ENCODE measurements at regions not wholly inside any gene's neighbourhood (a gene's known extent, or its start where the extent isn't known, plus 50 kb on each side); places are given as distances from the start of the nearest gene placed in this dataset.

DNA sequence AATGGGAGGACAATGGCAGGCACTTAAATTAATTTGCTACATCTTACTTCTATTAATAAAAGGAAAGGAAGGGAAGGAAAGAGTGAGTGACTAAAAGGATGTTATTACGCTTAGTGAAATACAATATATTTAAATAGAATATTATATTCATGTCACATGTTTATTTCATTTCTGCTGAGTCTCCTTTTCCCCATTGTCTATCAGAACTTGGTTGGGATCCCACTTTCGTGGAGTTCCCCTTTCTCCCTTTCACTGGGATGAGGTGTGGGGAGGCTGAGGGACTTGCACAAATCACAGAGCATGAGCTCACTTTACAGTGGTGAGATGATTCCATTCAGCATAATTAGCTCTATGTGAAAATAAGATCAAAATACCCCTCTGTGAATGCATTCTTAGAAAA, 730.6 kb downstream of the TSN start:
- Mint-ChIP-seq H3K4me3 (no peak overlapping the region), H3K9me3 (peaks cover 0 to 10% (median 5%) of the 10 kb centered on the region in 7 donors), H3K27ac (no peak overlapping the region), H3K27me3 (ENCODE audit: low read depth in 3 of 3) (no peaks in the 10 kb centered on the region), H3K36me3 (no peaks in the 10 kb centered on the region), H3K4me1 (no peaks in the 10 kb centered on the region)
- no peak for DNase-seq
- Histone ChIP-seq H3K27ac (ENCODE audit: low read depth in 1 of 2, low read length in 2 of 2) (no peak overlapping the region), H3K4me3 (replicated peaks in 1 of 3; ENCODE audit: low read depth in 2 of 3, low read length in 3 of 3) (no peak overlapping the region), H3K4me1 (ENCODE audit: control insufficient read depth in 1 of 2, insufficient read depth in 2 of 2, low read length in 2 of 2) (no peaks in the 10 kb centered on the region), H3K9ac (ENCODE audit: insufficient read depth, low read length, poor library complexity, severe bottlenecking) (no peak overlapping the region), H3K9me3 (replicated peaks in 1 of 2; ENCODE audit: control insufficient read depth in 1 of 2, insufficient read depth in 1 of 2, low read length in 2 of 2) (peaks cover 0 to 3% of the 10 kb centered on the region in 2 donors), H4K20me1 (ENCODE audit: insufficient read depth, low read length) (no peaks in the 10 kb centered on the region), H3K4me2 (replicated peaks; ENCODE audit: extremely low read depth, low read length, poor library complexity, severe bottlenecking) (no peak overlapping the region), H3K79me2 (ENCODE audit: insufficient read depth, low read length) (no peaks in the 10 kb centered on the region), H2AFZ (ENCODE audit: insufficient read depth, low read depth, low read length, poor library complexity, severe bottlenecking) (no peak overlapping the region), H3K27me3 (ENCODE audit: control insufficient read depth in 2 of 2, insufficient read depth in 2 of 2, low read length in 2 of 2) (no peaks in the 10 kb centered on the region), H3K36me3 (replicated peaks in 1 of 2; ENCODE audit: control insufficient read depth in 1 of 2, insufficient read depth in 2 of 2, low read length in 2 of 2) (no peaks in the 10 kb centered on the region)
- no CpG with 5 or more reads among the region's 2 CpGs for WGBS (ENCODE audit: insufficient coverage)
- intact Hi-C loops (cut with micrococcal nuclease), result no loop called here
- TF ChIP-seq CTCF (IDR thresholded peaks at IDR 0.05), result no peak

DNA sequence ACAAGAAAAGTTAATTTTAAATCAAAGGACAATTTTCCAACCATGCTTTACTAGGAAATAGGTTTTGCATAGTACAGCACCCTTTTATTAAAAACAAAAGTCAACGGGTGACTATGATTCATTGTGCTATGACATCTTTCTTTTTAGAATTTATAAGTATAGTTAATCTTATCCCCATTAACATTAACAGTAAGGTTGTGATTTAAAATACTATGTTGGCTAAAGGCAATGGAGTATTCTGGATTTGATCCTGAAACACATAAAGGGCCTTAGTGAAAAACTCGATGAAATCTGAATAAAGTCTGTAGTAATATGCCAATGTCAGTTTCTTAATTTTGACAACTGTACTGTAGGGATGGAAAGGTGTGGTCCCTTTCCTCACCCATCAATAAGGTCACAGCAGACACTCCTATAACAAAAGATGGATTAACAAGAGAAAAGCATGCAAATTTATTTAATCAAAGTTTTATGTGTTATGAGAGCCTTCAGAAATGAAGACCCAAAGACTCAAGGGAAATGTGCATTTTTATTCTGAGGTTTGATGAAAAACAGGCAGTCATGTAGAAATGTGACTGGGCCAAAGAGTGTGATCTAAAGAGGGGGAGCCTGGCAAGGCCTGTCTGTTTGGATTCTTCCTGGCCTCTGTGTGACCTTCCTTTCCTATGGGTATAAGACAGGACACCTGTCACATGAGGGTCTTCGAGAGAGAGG, 731.4 kb downstream of the TSN start:
- Mint-ChIP-seq H3K27ac (no peak overlapping the region), H3K4me3 (no peak overlapping the region), H3K36me3 (no peaks in the 10 kb centered on the region), H3K9me3 (peaks cover 0 to 10% (median 5%) of the 10 kb centered on the region in 7 donors), H3K4me1 (no peaks in the 10 kb centered on the region), H3K27me3 (ENCODE audit: low read depth in 3 of 3) (no peaks in the 10 kb centered on the region)
- intact Hi-C loops (cut with micrococcal nuclease), result no loop called here
- no peak for DNase-seq
- no peaks in the 10 kb centered on the region for H3K79me2 ChIP-seq (ENCODE audit: insufficient read depth, low read length)
- H3K9me3 ChIP-seq (replicated peaks in 1 of 2; ENCODE audit: control insufficient read depth in 1 of 2, insufficient read depth in 1 of 2, low read length in 2 of 2), result peaks cover 0 to 3% of the 10 kb centered on the region in 2 donors
- H3K4me1 ChIP-seq (ENCODE audit: control insufficient read depth in 1 of 2, insufficient read depth in 2 of 2, low read length in 2 of 2), result no peaks in the 10 kb centered on the region
- no peak overlapping the region for H3K4me2 ChIP-seq (replicated peaks; ENCODE audit: extremely low read depth, low read length, poor library complexity, severe bottlenecking)
- no peak overlapping the region for H3K4me3 ChIP-seq (replicated peaks in 1 of 3; ENCODE audit: low read depth in 2 of 3, low read length in 3 of 3)
- no peak for TF ChIP-seq CTCF (IDR thresholded peaks at IDR 0.05)
- H2AFZ ChIP-seq (ENCODE audit: insufficient read depth, low read depth, low read length, poor library complexity, severe bottlenecking), result no peak overlapping the region
- WGBS (ENCODE audit: insufficient coverage), result 79% methylated on average over 1 of the region's 3 CpGs
- H4K20me1 ChIP-seq (ENCODE audit: insufficient read depth, low read length), result no peaks in the 10 kb centered on the region
- no peak overlapping the region for H3K9ac ChIP-seq (ENCODE audit: insufficient read depth, low read length, poor library complexity, severe bottlenecking)
- no peaks in the 10 kb centered on the region for H3K36me3 ChIP-seq (replicated peaks in 1 of 2; ENCODE audit: control insufficient read depth in 1 of 2, insufficient read depth in 2 of 2, low read length in 2 of 2)
- H3K27ac ChIP-seq (ENCODE audit: low read depth in 1 of 2, low read length in 2 of 2), result no peak overlapping the region
- no peaks in the 10 kb centered on the region for H3K27me3 ChIP-seq (ENCODE audit: control insufficient read depth in 2 of 2, insufficient read depth in 2 of 2, low read length in 2 of 2)
